ENCODE measurements at regions not wholly inside any gene's neighbourhood (a gene's known extent, or its start where the extent isn't known, plus 50 kb on each side); places are given as distances from the start of the nearest gene placed in this dataset.

DNA sequence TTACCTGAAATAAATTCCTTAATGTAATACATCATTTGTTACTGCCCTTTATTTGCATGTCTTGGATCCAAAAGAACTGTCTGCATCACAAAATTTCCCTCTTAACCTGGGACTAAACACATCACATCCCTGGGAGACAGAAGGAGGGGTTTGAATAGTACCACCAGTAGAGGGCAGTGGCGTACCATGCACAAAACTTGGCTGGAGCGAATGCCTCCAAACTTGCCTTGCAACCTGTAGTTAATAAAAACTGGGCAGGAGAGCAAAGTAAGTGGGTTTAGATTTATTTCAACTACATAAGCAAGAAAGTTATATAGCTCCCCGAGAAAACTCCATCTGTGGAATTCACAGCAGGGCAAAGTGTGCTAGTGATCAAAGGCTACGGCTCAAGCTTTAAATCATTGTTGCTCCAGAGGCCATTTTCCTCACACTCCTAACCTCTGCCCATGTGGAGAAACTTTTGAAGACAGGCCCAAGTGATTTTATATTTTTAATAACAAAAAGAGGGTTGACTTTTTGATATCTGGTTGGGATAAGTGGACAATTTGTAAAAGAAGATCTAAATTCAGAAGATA lies 1176.7 kb upstream of the SEL1L start:
- POLR2A ChIA-PET, result no interaction called here
- Histone ChIP-seq H2AFZ (ENCODE audit: low read depth, low read length) (no peak overlapping the region), H3K36me3 (ENCODE audit: control insufficient read depth in 2 of 2, extremely low read depth in 1 of 2, insufficient read depth in 2 of 2, low read length in 2 of 2) (no peaks in the 10 kb centered on the region), H3K79me2 (ENCODE audit: control insufficient read depth, insufficient read depth, low read length) (no peaks in the 10 kb centered on the region), H3K4me2 (ENCODE audit: insufficient read depth, low read length) (no peak overlapping the region), H4K20me1 (replicated peaks; ENCODE audit: control insufficient read depth, extremely low read depth, insufficient read depth, low read length) (no peaks in the 10 kb centered on the region), H3K4me1 (ENCODE audit: control insufficient read depth, extremely low read depth, insufficient read depth, low read length) (no peaks in the 10 kb centered on the region), H3K9me3 (replicated peaks; ENCODE audit: control insufficient read depth, insufficient read depth, low read length) (no peaks in the 10 kb centered on the region), H3K9ac (replicated peaks; ENCODE audit: extremely low read depth, insufficient read depth, low read length) (no peak overlapping the region), H3K9me1 (replicated peaks; ENCODE audit: control insufficient read depth, extremely low read depth, insufficient read depth, low read length) (no peaks in the 10 kb centered on the region), H3K27ac (ENCODE audit: insufficient read depth, low read depth, low read length) (no peak overlapping the region), H3K4me3 (replicated peaks in 1 of 3; ENCODE audit: insufficient read depth in 1 of 3, low read depth in 1 of 3, low read length in 3 of 3) (no peak overlapping the region), H3K27me3 (ENCODE audit: control insufficient read depth in 2 of 2, insufficient read depth in 2 of 2, low read length in 2 of 2) (no peaks in the 10 kb centered on the region)
- CTCF ChIA-PET, result no interaction called here
- dilution Hi-C loops (cut with MboI; ENCODE audit: extremely low pct_ligation_motif_present, low sequenced_read_pairs), result no loop called here
- intact Hi-C loops (cut with micrococcal nuclease), result loop anchor here (5.0 kb wide), 1 partner anchor 752 kb away; no protein-coding TSS in a partner anchor
- DNase-seq (ENCODE audit: low read depth, low spot score), result peak; percentile 45
- peak; percentile 65 for FAIRE-seq
- no TSS peak for BruUV-seq (replicated peaks)
- TF ChIP-seq MAX (IDR thresholded peaks at IDR 0.05; ENCODE audit: insufficient read depth, insufficient read length) (no peak), GATA2 (IDR thresholded peaks at IDR 0.05; ENCODE audit: insufficient read depth, insufficient read length, low read depth, low read length) (no peak)
- TF ChIP-seq, protein P1, sequence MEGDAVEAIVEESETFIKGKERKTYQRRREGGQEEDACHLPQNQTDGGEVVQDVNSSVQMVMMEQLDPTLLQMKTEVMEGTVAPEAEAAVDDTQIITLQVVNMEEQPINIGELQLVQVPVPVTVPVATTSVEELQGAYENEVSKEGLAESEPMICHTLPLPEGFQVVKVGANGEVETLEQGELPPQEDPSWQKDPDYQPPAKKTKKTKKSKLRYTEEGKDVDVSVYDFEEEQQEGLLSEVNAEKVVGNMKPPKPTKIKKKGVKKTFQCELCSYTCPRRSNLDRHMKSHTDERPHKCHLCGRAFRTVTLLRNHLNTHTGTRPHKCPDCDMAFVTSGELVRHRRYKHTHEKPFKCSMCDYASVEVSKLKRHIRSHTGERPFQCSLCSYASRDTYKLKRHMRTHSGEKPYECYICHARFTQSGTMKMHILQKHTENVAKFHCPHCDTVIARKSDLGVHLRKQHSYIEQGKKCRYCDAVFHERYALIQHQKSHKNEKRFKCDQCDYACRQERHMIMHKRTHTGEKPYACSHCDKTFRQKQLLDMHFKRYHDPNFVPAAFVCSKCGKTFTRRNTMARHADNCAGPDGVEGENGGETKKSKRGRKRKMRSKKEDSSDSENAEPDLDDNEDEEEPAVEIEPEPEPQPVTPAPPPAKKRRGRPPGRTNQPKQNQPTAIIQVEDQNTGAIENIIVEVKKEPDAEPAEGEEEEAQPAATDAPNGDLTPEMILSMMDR (IDR thresholded peaks at IDR 0.05; ENCODE audit: extremely low read depth in 1 of 2, insufficient read depth in 1 of 2, low read depth in 1 of 2, low read length in 2 of 2), result peak; percentile 66 to 72

GRCh38 chr14:82719617-82720016 lies 1186.0 kb upstream of the SEL1L start:
- Histone ChIP-seq H3K4me3 (replicated peaks in 1 of 3; ENCODE audit: insufficient read depth in 1 of 3, low read depth in 1 of 3, low read length in 3 of 3) (no peak overlapping the region), H3K4me1 (ENCODE audit: control insufficient read depth, extremely low read depth, insufficient read depth, low read length) (no peaks in the 10 kb centered on the region), H3K4me2 (ENCODE audit: insufficient read depth, low read length) (no peak overlapping the region), H4K20me1 (replicated peaks; ENCODE audit: control insufficient read depth, extremely low read depth, insufficient read depth, low read length) (no peaks in the 10 kb centered on the region), H3K9me3 (replicated peaks; ENCODE audit: control insufficient read depth, insufficient read depth, low read length) (no peaks in the 10 kb centered on the region), H3K9ac (replicated peaks; ENCODE audit: extremely low read depth, insufficient read depth, low read length) (no peak overlapping the region), H3K36me3 (ENCODE audit: control insufficient read depth in 2 of 2, extremely low read depth in 1 of 2, insufficient read depth in 2 of 2, low read length in 2 of 2) (no peaks in the 10 kb centered on the region), H2AFZ (ENCODE audit: low read depth, low read length) (no peak overlapping the region), H3K9me1 (replicated peaks; ENCODE audit: control insufficient read depth, extremely low read depth, insufficient read depth, low read length) (no peaks in the 10 kb centered on the region), H3K27me3 (ENCODE audit: control insufficient read depth in 2 of 2, insufficient read depth in 2 of 2, low read length in 2 of 2) (no peaks in the 10 kb centered on the region), H3K27ac (ENCODE audit: insufficient read depth, low read depth, low read length) (no peak overlapping the region), H3K79me2 (ENCODE audit: control insufficient read depth, insufficient read depth, low read length) (no peaks in the 10 kb centered on the region)
- DNase-seq (ENCODE audit: low read depth, low spot score), result no peak
- ChIA-PET CTCF (no interaction called here), POLR2A (no interaction called here)
- no peak for FAIRE-seq
- intact Hi-C loops (cut with micrococcal nuclease), result no loop called here
- TF ChIP-seq GATA2 (IDR thresholded peaks at IDR 0.05; ENCODE audit: insufficient read depth, insufficient read length, low read depth, low read length), result no peak
- no peak for TF ChIP-seq POLR2A (IDR thresholded peaks at IDR 0.05; ENCODE audit: low read depth, low read length)
- no peak for TF ChIP-seq MYC (IDR thresholded peaks at IDR 0.05; ENCODE audit: low read depth, low read length)
- no peak for TF ChIP-seq FOS (IDR thresholded peaks at IDR 0.05; ENCODE audit: borderline replicate concordance, insufficient read depth, low read length)
- no peak for TF ChIP-seq MAX (IDR thresholded peaks at IDR 0.05; ENCODE audit: insufficient read depth, insufficient read length)
- TF ChIP-seq JUN (IDR thresholded peaks at IDR 0.05; ENCODE audit: borderline replicate concordance, insufficient read depth, insufficient read length, low read depth), result no peak
- TF ChIP-seq POLR2AphosphoS5 (IDR thresholded peaks at IDR 0.05; ENCODE audit: insufficient read depth, low read depth, low read length), result no peak
- TF ChIP-seq, protein P1 (IDR thresholded peaks at IDR 0.05; ENCODE audit: extremely low read depth in 1 of 2, insufficient read depth in 1 of 2, low read depth in 1 of 2, low read length in 2 of 2), result no peak
- no peak for TF ChIP-seq EZH2 (IDR thresholded peaks at IDR 0.05; ENCODE audit: borderline replicate concordance, low read depth, low read length, severe bottlenecking)
- dilution Hi-C loops (cut with MboI; ENCODE audit: extremely low pct_ligation_motif_present, low sequenced_read_pairs), result no loop called here
- BruUV-seq (replicated peaks), result no TSS peak
